Body of pancreas (tissue), 4 donors: ENCODE measurements at regions not wholly inside any gene's neighbourhood (a gene's known extent, or its start where the extent isn't known, plus 50 kb on each side); places are given as distances from the start of the nearest gene placed in this dataset.

Experiments used
- POLR2A ChIP-seq, 3 donors: fragments of 450-650 bp; IDR thresholded peaks; one replicate each; pipeline ENCODE4 v1.6.1; 2016; ENCODE audit warnings: antibody characterized with exemption in 3 of 3, mild to moderate bottlenecking in 2 of 3
- TF ChIP-seq, protein P1 (sequence below), 7 experiments: fragments of 450-650 bp in 4 of 7; fragments of 200-600 bp in 3 of 7; sonication (generic) in 3 of 7; IDR thresholded peaks; one replicate each; pipeline ENCODE4 v1.5.1; 2016 to 2019; ENCODE audit warnings: antibody characterized with exemption in 7 of 7

DNA sequence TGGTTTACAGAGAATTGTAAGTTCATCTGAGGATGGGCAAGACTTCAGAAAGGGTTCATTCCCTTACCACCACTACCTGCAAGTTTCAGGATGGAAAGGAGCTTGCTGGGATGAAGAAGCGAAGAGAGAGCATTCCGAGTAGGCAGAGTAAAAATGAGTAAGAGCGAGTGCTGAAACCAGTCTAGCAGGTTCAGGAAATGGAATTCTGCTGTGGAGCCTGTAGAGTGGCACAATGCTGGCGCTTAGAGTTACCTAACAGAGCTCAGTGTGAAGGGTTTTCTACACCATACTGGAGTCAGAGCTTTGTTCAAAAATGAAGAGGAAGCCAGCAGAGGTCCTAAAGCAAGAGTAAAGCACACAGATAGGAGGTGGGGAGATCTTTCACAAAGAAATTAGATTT, 179.2 kb upstream of the ZC3H12C start:
- TF ChIP-seq, protein P1, sequence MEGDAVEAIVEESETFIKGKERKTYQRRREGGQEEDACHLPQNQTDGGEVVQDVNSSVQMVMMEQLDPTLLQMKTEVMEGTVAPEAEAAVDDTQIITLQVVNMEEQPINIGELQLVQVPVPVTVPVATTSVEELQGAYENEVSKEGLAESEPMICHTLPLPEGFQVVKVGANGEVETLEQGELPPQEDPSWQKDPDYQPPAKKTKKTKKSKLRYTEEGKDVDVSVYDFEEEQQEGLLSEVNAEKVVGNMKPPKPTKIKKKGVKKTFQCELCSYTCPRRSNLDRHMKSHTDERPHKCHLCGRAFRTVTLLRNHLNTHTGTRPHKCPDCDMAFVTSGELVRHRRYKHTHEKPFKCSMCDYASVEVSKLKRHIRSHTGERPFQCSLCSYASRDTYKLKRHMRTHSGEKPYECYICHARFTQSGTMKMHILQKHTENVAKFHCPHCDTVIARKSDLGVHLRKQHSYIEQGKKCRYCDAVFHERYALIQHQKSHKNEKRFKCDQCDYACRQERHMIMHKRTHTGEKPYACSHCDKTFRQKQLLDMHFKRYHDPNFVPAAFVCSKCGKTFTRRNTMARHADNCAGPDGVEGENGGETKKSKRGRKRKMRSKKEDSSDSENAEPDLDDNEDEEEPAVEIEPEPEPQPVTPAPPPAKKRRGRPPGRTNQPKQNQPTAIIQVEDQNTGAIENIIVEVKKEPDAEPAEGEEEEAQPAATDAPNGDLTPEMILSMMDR (IDR thresholded peaks at IDR 0.05), result no peak
- no peak for TF ChIP-seq POLR2A (IDR thresholded peaks at IDR 0.05)
